Ovary (tissue), 7 donors: ENCODE measurements at regions not wholly inside any gene's neighbourhood (a gene's known extent, or its start where the extent isn't known, plus 50 kb on each side); places are given as distances from the start of the nearest gene placed in this dataset.

Source experiments
- DNase-seq, 5 donors: peaks; one replicate each; pipeline ENCODE4 v3.0.0-alpha.2; 2019 to 2020
- H3K27ac ChIP-seq, 2 donors: fragments of 200-600 bp; one replicate each; pipeline versions ENCODE4 v1.5.1 to v1.8.0; 2019 to 2022
- H3K27me3 ChIP-seq: fragments of 200-600 bp; one replicate; pipeline ENCODE4 v1.8.0; 2022
- H3K36me3 ChIP-seq: fragments of 200-600 bp; sonication (generic); one replicate; pipeline ENCODE4 v1.5.1; 2019
- H3K4me1 ChIP-seq: one replicate; pipeline ENCODE4 v1.8.1; 2013; ENCODE audit warnings: mild to moderate bottlenecking, moderate library complexity; ENCODE audit not compliant: insufficient read depth
- H3K4me3 ChIP-seq: fragments of 200-600 bp; sonication (generic); one replicate; pipeline ENCODE4 v1.5.1; 2017
- H3K9me3 ChIP-seq, 2 donors: fragments of 200-600 bp in 1 of 2; sonication (generic) in 1 of 2; one replicate each; pipeline versions ENCODE4 v1.5.1 to v1.8.1; 2013 to 2019; ENCODE audit warnings: mild to moderate bottlenecking in 1 of 2, moderate library complexity in 1 of 2
- EP300 ChIP-seq: sonication (generic); formaldehyde crosslinking; IDR thresholded peaks from one replicate; pipeline ENCODE4 v1.6.1; 2017; ENCODE audit warnings: antibody characterized with exemption
- POLR2A ChIP-seq: fragments of 450-650 bp; IDR thresholded peaks from one replicate; pipeline ENCODE4 v1.6.1; 2017; ENCODE audit warnings: antibody characterized with exemption, mild to moderate bottlenecking, moderate library complexity
- WGBS, 3 donors: extraction: QIAGEN DNeasy Blood & Tissue Kit in 1 of 3; methylation state at CpG; one replicate each; pipeline versions ENCODE4 v1.1.5 to v1.1.7; 2013 to 2017; 5-methylcytosine and 5-hydroxymethylcytosine counted together
- intact Hi-C, 4 donors: fragments of 100-400 bp; cut with DNase I; formaldehyde crosslinking; loops; one replicate each; pipeline versions ENCODE4 v1.11.0 to v1.15.1; 2022 to 2023
- TF ChIP-seq, protein P1 (sequence below), 3 donors: fragments of 450-650 bp in 2 of 3; fragments of 200-600 bp in 1 of 3; IDR thresholded peaks; one replicate each; pipeline versions ENCODE4 v1.5.1 to v1.8.0; 2016 to 2022; ENCODE audit warnings: antibody characterized with exemption in 3 of 3, mild to moderate bottlenecking in 1 of 3
- donor health status: DM: no; HTN: no; CAD: no; lungs with moderate emphysema.
- donor health status: DM: no; HTN: no; CAD: no.
- donor health status: Bipolar disorder and iron deficiency.
- donor health status: DM: no; HTN: no; CAD: no.
- donor health status: DM: yes; HTN: yes; CAD: no.

DNA sequence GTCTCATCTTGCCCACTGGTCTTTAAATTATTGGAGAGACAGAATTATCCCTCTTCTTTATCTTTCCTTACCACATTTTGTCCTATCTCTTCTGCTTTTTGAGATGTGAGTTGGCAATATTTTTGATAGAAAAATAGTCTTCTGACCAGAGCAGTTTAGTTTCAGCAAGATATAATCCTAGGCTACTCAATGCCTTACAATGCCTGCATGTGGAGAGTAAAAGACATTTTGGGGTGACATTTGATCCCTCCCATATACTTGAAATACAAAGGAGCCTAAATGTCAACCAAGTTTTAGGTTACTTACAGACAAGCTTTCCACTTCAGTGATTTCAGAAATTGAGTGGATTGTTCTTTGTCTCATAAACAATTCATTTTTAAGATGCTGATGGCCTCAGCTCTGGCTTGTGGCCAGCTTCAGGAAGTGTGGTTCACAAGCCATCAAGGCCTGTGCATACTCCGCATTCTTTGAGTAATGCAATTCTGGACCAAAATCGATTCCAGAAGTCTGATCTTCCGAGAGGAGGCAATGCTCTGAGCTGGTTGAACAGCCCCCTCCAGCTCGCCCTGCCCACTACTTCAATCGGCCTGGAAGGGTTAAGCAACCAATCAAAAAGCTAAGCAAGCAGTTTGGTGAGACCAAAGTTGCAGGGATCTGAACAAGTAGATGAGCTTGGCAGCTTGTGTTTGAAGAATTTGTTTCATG is 274.4 kb downstream of the BLID start:
- H3K36me3 ChIP-seq: no peaks in the 10 kb centered on the region
- peaks cover 2% of the 10 kb centered on the region for H3K4me1 ChIP-seq
- TF ChIP-seq, protein P1, sequence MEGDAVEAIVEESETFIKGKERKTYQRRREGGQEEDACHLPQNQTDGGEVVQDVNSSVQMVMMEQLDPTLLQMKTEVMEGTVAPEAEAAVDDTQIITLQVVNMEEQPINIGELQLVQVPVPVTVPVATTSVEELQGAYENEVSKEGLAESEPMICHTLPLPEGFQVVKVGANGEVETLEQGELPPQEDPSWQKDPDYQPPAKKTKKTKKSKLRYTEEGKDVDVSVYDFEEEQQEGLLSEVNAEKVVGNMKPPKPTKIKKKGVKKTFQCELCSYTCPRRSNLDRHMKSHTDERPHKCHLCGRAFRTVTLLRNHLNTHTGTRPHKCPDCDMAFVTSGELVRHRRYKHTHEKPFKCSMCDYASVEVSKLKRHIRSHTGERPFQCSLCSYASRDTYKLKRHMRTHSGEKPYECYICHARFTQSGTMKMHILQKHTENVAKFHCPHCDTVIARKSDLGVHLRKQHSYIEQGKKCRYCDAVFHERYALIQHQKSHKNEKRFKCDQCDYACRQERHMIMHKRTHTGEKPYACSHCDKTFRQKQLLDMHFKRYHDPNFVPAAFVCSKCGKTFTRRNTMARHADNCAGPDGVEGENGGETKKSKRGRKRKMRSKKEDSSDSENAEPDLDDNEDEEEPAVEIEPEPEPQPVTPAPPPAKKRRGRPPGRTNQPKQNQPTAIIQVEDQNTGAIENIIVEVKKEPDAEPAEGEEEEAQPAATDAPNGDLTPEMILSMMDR (IDR thresholded peaks at IDR 0.05): no peak
- TF ChIP-seq EP300 (no peak), POLR2A (no peak)
- no peak overlapping the region for H3K27ac ChIP-seq
- 23 to 33% (median 23%) methylated on average over 5 of the region's 5 CpGs for WGBS, 3 donors
- intact Hi-C loops: no loop called here
- H3K4me3 ChIP-seq: no peak overlapping the region
- no peaks in the 10 kb centered on the region for H3K27me3 ChIP-seq
- no peaks in the 10 kb centered on the region for H3K9me3 ChIP-seq
- peak in 1 of 5 donors; percentile 21 for DNase-seq

DNA sequence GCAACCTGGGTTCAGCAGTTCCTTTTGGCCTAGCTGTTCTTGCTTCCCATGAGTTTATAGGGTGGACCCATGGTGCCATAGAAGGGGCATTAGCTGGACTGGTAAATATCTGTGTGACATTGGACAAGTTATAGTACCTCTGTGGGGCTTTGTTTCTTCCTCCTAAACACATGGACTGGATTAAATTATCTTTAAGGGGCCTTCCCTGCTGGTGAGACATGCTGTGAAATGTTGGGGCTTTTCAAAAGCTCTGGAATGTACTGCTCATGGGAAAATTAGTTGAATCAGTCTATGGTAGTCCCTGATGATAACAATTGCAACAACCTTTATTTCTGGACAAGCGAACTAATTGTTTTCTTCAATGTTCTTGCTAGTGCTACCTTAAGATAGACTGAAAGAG is 276.2 kb downstream of the BLID start:
- no peaks in the 10 kb centered on the region for H3K36me3 ChIP-seq
- intact Hi-C loops: no loop called here
- no peak overlapping the region for H3K4me3 ChIP-seq
- no peak overlapping the region for H3K27ac ChIP-seq
- H3K4me1 ChIP-seq: peaks cover 2% of the 10 kb centered on the region
- no peak for TF ChIP-seq EP300
- TF ChIP-seq POLR2A: no peak
- TF ChIP-seq, protein P1 (IDR thresholded peaks at IDR 0.05): no peak
- H3K9me3 ChIP-seq: no peaks in the 10 kb centered on the region
- DNase-seq: no peak
- 98 to 100% (median 98%) methylated on average over 1 of the region's 1 CpG for WGBS, 3 donors
- H3K27me3 ChIP-seq: no peaks in the 10 kb centered on the region

DNA sequence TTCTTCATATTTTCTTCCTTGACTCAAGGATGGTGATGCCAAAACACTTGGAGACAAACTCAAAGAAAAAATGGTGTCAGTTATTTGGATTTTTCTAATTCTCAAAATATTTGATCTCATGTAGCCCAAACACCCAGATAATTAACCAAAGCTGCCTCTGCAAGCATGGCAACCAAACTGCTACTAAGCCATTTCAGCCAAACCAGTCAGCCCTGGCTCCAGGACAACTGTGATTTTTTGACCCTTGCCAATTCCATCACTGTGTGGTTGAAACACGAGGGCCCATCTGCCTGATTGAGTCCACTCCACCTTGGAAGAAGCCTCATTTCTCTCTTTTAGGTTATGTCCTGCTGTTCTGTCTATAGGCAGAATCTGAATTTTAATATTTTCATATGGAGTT is 277.4 kb downstream of the BLID start:
- TF ChIP-seq, protein P1 (IDR thresholded peaks at IDR 0.05): no peak
- no peak for TF ChIP-seq POLR2A
- no peak for TF ChIP-seq EP300
- H3K4me3 ChIP-seq: no peak overlapping the region
- WGBS, 3 donors: 0 to 57% (median 19%) methylated on average over 1 of the region's 1 CpG
- H3K27ac ChIP-seq: no peak overlapping the region
- peaks cover 2% of the 10 kb centered on the region for H3K4me1 ChIP-seq
- no peaks in the 10 kb centered on the region for H3K27me3 ChIP-seq
- no peaks in the 10 kb centered on the region for H3K36me3 ChIP-seq
- intact Hi-C loops: no loop called here
- no peak for DNase-seq
- no peaks in the 10 kb centered on the region for H3K9me3 ChIP-seq

DNA sequence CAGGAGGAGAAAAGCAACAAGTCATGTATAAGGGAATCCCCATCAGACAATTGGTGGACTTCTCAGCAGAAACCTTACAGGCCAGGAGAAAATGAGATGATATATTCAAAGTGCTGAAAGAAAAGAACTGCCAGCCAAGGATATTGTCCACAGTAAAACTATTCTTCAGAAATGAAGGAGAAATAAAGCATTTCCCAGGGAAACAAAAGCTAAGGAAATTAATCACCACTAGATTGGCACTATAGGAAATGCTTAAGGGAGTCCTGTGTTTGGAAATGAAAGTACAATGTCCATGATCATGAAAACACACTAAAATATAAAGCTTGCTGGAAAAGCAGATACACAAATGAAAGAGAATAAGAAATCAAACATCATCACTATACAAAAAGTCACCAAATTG is 282.0 kb downstream of the BLID start:
- Histone ChIP-seq H3K9me3 (no peaks in the 10 kb centered on the region), H3K4me1 (no peaks in the 10 kb centered on the region), H3K36me3 (no peaks in the 10 kb centered on the region), H3K27ac (no peak overlapping the region), H3K4me3 (no peak overlapping the region), H3K27me3 (no peaks in the 10 kb centered on the region)
- TF ChIP-seq, protein P1 (IDR thresholded peaks at IDR 0.05): no peak
- no peak for DNase-seq
- intact Hi-C loops: no loop called here
